Activated CD8-positive, alpha-beta memory T cell treated with anti-CD3 and anti-CD28 coated beads, Interleukin-2, amount 50 U/mL, for 1 hour (primary cell): ENCODE measurements at regions not wholly inside any gene's neighbourhood (a gene's known extent, or its start where the extent isn't known, plus 50 kb on each side); places are given as distances from the start of the nearest gene placed in this dataset.
"Not testable (repeated sequence)": the region's sequence is repeated elsewhere in the genome, so short reads cannot be mapped to it uniquely, and the experiment has no call there.

Experiments used
- DNase-seq: peaks from one replicate; pipeline ENCODE4 v3.0.0-alpha.2; 2020; ENCODE audit errors: extremely low read depth

GRCh38 chr12:67534681-67535080, 113.9 kb upstream of the DYRK2 start:
- DNase-seq, result no peak

GRCh38 chr12:67535176-67535575, 113.4 kb upstream of the DYRK2 start:
- no peak for DNase-seq

DNA sequence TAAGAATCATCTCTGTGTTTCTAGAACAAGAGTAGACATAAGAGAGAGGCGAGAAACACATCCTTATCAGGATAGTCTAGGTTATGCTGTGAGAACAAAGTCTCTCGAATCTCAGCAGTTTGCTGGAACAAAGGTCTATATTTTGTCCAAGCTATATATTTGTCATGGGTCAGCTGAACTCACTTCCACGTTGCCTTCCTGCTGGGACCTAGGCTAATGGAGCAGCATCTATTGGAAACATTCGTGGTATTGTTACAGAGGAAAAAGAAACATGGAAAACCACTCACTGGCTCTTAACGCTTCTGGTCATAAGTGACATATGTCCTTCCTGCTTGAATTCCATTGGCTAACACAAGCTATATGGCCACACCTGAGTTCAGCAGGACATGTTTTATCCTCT, 112.6 kb upstream of the DYRK2 start:
- no peak for DNase-seq

GRCh38 chr12:67539329-67539728, 109.2 kb upstream of the DYRK2 start:
- no peak for DNase-seq

DNA sequence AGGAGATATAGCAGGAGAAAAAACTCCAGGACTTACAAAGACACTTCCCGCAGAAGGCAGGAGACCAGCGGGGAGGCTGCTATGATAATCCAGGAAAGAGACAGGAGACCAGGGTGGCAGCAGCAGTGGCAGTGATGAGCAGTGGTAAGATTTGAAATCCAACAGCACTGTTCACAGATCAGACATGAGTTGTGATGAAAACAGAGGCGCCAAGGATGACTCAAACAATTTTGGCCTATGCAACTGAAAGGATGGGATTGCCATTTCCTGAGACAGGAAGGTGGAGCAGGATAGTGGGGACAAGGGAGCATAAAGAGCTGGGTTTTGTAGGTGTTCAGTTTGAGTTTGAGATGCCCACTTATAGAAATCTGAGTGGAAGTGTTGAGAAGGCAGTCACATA, 108.6 kb upstream of the DYRK2 start:
- no peak for DNase-seq

DNA sequence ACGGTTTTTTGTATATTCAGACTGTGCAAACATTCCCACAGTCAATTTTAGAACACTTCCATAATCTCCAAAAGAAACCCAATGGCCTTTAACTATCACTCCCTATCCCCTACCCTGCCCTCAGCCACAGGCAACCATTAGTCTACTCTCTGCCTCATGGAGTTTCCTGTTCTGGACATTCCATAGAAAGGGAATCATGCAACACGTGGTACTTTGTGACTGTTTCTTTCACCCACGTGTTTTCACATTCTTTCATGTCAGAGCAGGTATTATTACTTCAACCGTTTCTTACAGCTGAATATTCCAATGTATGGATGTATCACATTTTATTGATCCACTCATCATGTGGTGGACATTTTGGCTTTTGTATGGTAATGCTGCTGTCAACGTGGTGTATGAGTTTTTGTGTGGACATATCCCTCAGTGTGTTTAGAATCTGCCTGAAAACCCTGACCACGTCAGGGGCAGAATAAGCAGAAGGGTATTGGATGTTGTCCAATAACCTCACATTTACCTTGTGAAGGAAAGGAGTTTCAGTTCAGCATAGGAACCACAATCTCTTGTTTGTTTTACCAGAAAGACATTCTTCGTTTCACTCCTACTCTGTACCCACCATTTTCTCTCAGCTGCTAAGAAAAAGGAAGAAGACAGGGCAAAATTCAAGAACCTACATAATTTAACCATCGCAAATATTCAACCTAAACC, 107.5 kb upstream of the DYRK2 start:
- no peak for DNase-seq

GRCh38 chr12:67541625-67541991, 106.9 kb upstream of the DYRK2 start:
- peak; percentile 3 for DNase-seq

DNA sequence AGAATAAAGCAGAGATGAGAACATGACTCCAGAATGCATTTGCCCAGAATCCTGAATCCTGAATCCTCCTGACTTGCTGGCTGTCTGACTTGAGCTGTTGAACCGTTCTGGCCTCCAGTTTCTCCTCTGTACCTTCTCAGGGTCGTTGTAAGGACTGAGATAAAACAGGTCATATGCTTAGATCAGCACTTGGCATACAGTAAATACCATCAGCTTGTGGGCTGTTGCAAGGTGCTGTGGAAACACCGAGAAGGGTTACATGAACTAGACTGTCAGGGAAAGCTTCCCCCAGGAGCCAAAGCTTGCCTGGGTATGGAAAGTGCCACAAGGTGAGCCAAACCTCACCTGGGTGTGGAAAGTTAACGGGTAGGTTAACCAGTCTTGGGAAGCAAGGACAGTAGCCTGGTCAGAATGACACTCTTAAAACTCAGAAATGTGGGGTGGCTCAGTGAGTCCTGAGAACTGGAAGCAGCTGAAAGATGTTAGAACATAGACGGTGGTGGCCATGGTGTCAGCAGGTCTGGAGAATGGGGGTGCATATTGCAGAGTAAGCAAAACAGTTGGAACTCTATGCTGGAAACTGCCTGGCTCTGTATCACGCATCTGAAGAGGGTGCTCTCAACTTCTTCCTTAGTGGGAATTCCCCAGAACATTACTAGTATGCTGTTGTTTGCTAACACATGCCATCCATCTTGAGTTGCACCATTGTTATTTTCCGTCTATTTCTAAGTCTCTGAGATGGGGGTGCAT, 105.3 kb upstream of the DYRK2 start:
- DNase-seq, result no peak

GRCh38 chr12:67545298-67545697, 103.2 kb upstream of the DYRK2 start:
- DNase-seq, result no peak

- DNase-seq, result no peak
Observed at GRCh38 chr12:67546746-67547145, 101.8 kb upstream of the DYRK2 start.

DNA sequence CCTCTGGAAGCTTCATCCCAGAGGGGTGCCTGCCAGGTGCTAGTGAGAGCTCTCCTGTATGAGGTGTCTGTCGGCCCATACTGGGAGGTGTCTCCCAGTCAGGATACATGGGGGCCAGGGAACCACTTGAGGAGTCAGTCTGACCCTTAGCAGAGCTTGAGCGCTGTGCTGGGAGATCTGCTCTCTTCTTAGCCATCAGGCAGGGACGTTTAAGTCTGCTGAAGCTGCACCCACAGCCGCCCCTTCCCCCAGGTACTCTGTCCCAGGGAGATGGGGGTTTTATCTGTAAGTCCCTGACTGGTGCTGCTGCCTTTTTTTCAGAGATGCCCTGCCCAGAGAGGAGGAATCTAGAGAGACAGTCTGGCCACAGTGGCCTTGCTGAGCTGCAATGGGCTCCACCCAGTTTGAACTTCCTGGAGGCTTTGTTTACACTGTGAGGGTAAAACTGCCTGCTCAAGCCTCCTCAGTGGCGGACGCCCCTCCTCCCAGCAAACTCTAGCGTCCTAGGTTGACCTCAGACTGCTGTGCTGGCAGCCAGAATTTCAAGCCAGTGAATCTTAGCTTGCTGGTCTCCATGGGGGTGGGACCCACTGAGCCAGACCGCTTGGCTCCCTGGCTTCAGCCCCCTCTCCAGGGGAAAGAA, 93.3 kb upstream of the DYRK2 start:
- DNase-seq, result not testable (repeated sequence)

GRCh38 chr12:67558775-67559174, 89.8 kb upstream of the DYRK2 start:
- no peak for DNase-seq

DNA sequence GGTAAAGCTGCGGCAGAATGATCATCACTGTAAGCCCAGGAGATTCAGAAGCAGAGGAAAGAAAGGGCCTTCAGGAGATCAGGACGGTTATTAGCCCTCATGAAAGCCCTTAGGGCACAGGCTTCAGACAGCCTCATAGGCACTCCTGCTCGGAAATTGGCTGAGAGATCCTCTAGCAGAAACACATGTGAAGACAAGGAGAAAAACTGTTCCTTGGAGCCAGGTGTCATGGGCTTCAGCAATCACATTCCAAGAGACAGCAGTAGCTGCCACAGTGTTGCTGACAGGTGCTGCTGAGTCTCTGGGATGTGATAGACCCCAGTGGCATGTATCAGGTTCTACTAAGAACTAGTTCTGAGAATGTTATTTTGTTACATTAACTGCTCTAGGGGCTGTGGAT, 88.8 kb upstream of the DYRK2 start:
- no peak for DNase-seq

DNA sequence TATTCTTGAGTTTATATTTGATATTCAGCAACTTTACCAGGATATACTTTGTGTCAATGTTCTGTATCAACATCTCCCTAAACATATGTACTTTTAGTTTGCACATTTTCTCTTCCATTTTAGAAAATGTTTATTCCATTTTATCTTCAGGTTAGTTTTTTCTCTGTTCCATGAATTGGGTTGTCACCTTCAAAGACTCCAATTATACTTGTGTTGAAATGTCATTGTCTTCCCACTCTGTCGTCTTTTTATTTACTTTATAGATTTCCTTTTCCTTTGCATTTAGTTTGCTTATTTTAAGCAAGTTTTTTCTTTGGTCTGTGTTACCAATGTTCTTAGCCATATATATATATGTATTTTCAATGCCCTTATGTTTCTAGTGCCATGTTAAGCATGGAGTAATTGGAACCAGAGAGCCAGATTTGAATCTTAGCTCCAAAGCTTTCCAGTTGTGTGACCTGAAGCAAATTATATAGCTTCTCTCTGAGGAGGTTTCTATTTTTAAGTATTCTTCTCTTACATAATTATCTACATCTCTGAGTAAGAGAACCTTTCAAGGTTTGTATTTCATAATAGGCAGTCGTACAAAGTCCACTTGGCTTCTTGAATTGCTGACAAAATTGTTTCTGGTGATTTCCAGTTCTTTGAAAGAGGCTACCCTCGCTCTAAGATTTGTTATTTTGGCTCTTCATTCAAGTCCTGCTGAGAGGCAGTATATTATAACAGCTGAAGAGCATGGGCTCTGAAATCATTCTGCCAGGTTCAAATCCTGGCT, 85.8 kb upstream of the DYRK2 start:
- no peak for DNase-seq

DNA sequence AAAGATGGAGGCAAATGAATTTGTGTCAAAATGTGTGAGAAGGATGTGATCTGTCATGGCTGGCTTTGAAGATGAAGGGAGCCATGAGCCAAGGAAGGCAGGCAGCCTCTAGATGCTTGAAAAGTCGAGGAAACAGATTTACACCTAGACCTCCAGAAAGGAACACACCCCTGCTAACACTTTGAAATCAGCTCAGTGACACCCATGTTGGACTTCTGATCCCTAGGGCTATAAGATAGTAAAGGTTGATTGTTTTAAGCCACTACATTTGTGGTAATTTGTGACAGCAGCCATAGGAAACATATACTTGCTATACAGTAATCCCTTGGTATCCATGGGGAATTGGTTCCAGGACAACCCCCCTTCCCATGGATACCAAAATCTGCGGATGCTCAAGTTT, 80.5 kb upstream of the DYRK2 start:
- DNase-seq, result no peak

GRCh38 chr12:67572492-67572891, 76.1 kb upstream of the DYRK2 start:
- no peak for DNase-seq

DNA sequence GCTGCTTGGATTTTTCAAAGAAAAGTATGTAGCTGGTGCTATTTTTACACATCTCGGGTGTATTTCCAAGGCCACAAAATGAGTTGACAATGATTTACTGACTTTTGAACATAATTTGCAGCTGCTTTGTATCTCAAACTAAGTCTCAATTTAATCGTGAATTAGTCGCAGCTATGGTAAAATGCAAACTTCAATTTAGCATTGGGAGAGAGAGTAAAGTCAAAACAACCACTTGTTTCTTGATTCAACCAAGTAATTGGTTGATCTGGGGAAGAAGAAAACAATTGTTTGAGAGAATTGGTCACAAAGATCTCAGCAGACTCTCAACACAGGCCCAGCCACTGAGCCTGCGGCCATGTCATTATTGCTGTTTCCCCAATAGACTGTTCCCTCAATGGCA, 75.0 kb upstream of the DYRK2 start:
- DNase-seq, result no peak

DNA sequence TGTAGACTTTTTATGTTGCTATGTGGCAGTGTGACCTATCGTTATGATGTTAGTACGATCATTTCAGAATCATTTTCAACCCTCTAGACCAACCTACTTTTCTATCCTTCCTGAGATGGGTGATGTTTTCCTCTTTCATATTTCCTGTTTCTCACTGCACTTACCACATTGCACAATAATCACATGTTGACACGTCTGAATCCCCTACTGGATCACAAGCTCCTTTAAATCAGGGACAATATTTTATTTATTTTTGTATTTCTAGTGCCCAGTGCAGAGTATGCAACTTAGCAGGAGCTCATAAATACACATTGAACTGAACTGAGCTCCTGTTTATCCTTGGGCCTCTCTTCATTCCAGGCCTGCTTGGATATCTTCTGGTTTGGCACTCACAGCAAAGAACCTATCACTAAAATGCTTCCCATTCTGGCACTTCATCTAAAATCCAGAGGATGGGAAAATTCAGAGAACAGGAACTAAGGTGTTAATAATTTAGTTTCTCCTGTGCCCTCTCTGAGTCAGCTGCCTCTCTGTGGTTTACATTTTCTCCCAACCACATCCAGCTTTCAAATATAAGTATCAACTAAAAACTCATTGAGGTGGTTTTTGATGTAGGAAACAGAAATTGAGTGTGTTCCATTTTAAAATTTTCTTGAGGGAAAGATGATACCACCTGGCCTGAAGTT, 69.4 kb upstream of the DYRK2 start:
- no peak for DNase-seq

DNA sequence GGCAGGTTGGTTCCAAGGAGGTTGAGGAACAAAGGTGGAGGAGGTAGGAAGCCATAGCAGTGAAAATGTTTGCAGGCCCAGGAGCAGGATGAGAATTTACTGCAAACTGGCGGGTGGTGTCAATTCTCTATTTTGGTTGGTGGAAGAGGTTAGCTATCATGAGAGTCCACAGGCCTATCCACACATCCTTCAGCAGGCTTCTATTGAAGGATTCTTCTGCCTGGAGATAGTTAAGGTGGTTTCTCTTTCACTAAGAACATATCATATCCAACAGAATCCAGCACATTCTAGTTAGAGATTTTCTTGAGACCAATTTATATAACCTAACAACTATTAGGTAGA, 68.9 kb upstream of the DYRK2 start:
- no peak for DNase-seq

- no peak for DNase-seq
Observed at GRCh38 chr12:67582238-67582834, 66.2 kb upstream of the DYRK2 start.

GRCh38 chr12:67582844-67583243, 65.7 kb upstream of the DYRK2 start:
- no peak for DNase-seq

DNA sequence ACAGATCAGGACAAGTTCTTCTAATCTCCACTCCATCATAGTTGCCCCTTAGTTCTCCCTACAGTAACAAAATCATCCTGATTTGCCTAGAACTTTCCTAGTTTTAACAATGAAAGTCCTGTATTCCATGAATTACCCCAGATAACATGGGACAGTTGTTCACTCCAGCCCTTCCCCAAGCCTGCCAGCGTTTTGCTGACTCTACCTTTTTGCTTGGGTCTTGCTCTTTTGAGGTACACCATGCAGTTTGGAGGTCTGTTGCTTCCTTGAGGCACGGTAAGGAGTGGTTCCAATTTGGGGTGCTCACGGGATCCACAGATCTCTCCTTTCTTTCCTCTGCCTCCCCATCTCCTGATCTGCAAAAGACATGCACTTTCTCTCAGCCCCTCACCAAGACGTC, 61.6 kb upstream of the DYRK2 start:
- DNase-seq, result no peak
